ENCODE measurements at regions not wholly inside any gene's neighbourhood (a gene's known extent, or its start where the extent isn't known, plus 50 kb on each side); places are given as distances from the start of the nearest gene placed in this dataset.

- Histone ChIP-seq H3K4me3 (ENCODE audit: low read depth, low read length) (no peak overlapping the region), H3K4me1 (ENCODE audit: control insufficient read depth, insufficient read depth, low read length) (no peaks in the 10 kb centered on the region; the same call in 1 of the 2 replicates), H3K9me3 (ENCODE audit: control insufficient read depth, insufficient read depth, low read depth, low read length) (peaks cover 3% of the 10 kb centered on the region), H3K36me3 (ENCODE audit: control insufficient read depth, insufficient read depth, low read length) (no peaks in the 10 kb centered on the region), H3K27ac (ENCODE audit: low read depth, low read length) (no peak overlapping the region), H3K9ac (ENCODE audit: low read length) (no peak overlapping the region), H3K27me3 (ENCODE audit: control insufficient read depth, insufficient read depth, low read length) (no peaks in the 10 kb centered on the region)
Observed at GRCh38 chr16:55949518-55949917, 74.3 kb upstream of the CES5A start.

GRCh38 chr16:55948230-55948629 is 73.1 kb upstream of the CES5A start:
- Histone ChIP-seq H3K4me1 (ENCODE audit: control insufficient read depth, insufficient read depth, low read length) (no peaks in the 10 kb centered on the region; the same call in 1 of the 2 replicates), H3K9ac (ENCODE audit: low read length) (no peak overlapping the region), H3K27me3 (ENCODE audit: control insufficient read depth, insufficient read depth, low read length) (no peaks in the 10 kb centered on the region), H3K9me3 (ENCODE audit: control insufficient read depth, insufficient read depth, low read depth, low read length) (peaks cover 3% of the 10 kb centered on the region), H3K27ac (ENCODE audit: low read depth, low read length) (no peak overlapping the region), H3K36me3 (ENCODE audit: control insufficient read depth, insufficient read depth, low read length) (no peaks in the 10 kb centered on the region), H3K4me3 (ENCODE audit: low read depth, low read length) (no peak overlapping the region)

- Histone ChIP-seq H3K9ac (ENCODE audit: low read length) (no peak overlapping the region), H3K4me1 (ENCODE audit: control insufficient read depth, insufficient read depth, low read length) (no peaks in the 10 kb centered on the region; the same call in 1 of the 2 replicates), H3K27ac (ENCODE audit: low read depth, low read length) (no peak overlapping the region), H3K36me3 (ENCODE audit: control insufficient read depth, insufficient read depth, low read length) (no peaks in the 10 kb centered on the region), H3K9me3 (ENCODE audit: control insufficient read depth, insufficient read depth, low read depth, low read length) (peaks cover 3% of the 10 kb centered on the region), H3K4me3 (ENCODE audit: low read depth, low read length) (no peak overlapping the region), H3K27me3 (ENCODE audit: control insufficient read depth, insufficient read depth, low read length) (no peaks in the 10 kb centered on the region)
Observed at GRCh38 chr16:55947366-55947765, 72.2 kb upstream of the CES5A start.

GRCh38 chr16:55944377-55944802 is 69.2 kb upstream of the CES5A start:
- no peaks in the 10 kb centered on the region for H3K27me3 ChIP-seq (ENCODE audit: control insufficient read depth, insufficient read depth, low read length)
- no peak overlapping the region for H3K4me3 ChIP-seq (ENCODE audit: low read depth, low read length)
- no peak overlapping the region for H3K9ac ChIP-seq (ENCODE audit: low read length)
- H3K9me3 ChIP-seq (ENCODE audit: control insufficient read depth, insufficient read depth, low read depth, low read length) = peaks cover 3% of the 10 kb centered on the region
- H3K4me1 ChIP-seq (ENCODE audit: control insufficient read depth, insufficient read depth, low read length) = no peaks in the 10 kb centered on the region; the same call in 1 of the 2 replicates
- no peaks in the 10 kb centered on the region for H3K36me3 ChIP-seq (ENCODE audit: control insufficient read depth, insufficient read depth, low read length)
- no peak overlapping the region for H3K27ac ChIP-seq (ENCODE audit: low read depth, low read length)

- Histone ChIP-seq H3K9me3 (ENCODE audit: control insufficient read depth, insufficient read depth, low read depth, low read length) (peaks cover 3% of the 10 kb centered on the region), H3K36me3 (ENCODE audit: control insufficient read depth, insufficient read depth, low read length) (no peaks in the 10 kb centered on the region), H3K4me1 (ENCODE audit: control insufficient read depth, insufficient read depth, low read length) (no peaks in the 10 kb centered on the region; the same call in 1 of the 2 replicates), H3K27ac (ENCODE audit: low read depth, low read length) (no peak overlapping the region), H3K27me3 (ENCODE audit: control insufficient read depth, insufficient read depth, low read length) (no peaks in the 10 kb centered on the region), H3K9ac (ENCODE audit: low read length) (no peak overlapping the region), H3K4me3 (ENCODE audit: low read depth, low read length) (no peak overlapping the region)
Observed at GRCh38 chr16:55943267-55943666, 68.1 kb upstream of the CES5A start.

GRCh38 chr16:55942821-55943220 is 67.6 kb upstream of the CES5A start:
- Histone ChIP-seq H3K9me3 (ENCODE audit: control insufficient read depth, insufficient read depth, low read depth, low read length) (peaks cover 3% of the 10 kb centered on the region), H3K4me3 (ENCODE audit: low read depth, low read length) (no peak overlapping the region), H3K4me1 (ENCODE audit: control insufficient read depth, insufficient read depth, low read length) (no peaks in the 10 kb centered on the region; the same call in 1 of the 2 replicates), H3K36me3 (ENCODE audit: control insufficient read depth, insufficient read depth, low read length) (no peaks in the 10 kb centered on the region), H3K27ac (ENCODE audit: low read depth, low read length) (no peak overlapping the region), H3K27me3 (ENCODE audit: control insufficient read depth, insufficient read depth, low read length) (no peaks in the 10 kb centered on the region), H3K9ac (ENCODE audit: low read length) (no peak overlapping the region)

GRCh38 chr16:55941552-55941951 is 66.4 kb upstream of the CES5A start:
- Histone ChIP-seq H3K9ac (ENCODE audit: low read length) (no peak overlapping the region), H3K4me3 (ENCODE audit: low read depth, low read length) (no peak overlapping the region), H3K27ac (ENCODE audit: low read depth, low read length) (no peak overlapping the region), H3K4me1 (ENCODE audit: control insufficient read depth, insufficient read depth, low read length) (no peaks in the 10 kb centered on the region; the same call in 1 of the 2 replicates), H3K27me3 (ENCODE audit: control insufficient read depth, insufficient read depth, low read length) (no peaks in the 10 kb centered on the region), H3K36me3 (ENCODE audit: control insufficient read depth, insufficient read depth, low read length) (no peaks in the 10 kb centered on the region), H3K9me3 (ENCODE audit: control insufficient read depth, insufficient read depth, low read depth, low read length) (peaks cover 3% of the 10 kb centered on the region)

GRCh38 chr16:55938126-55938525 is 63.0 kb upstream of the CES5A start:
- Histone ChIP-seq H3K4me3 (ENCODE audit: low read depth, low read length) (no peak overlapping the region), H3K27ac (ENCODE audit: low read depth, low read length) (no peak overlapping the region), H3K4me1 (ENCODE audit: control insufficient read depth, insufficient read depth, low read length) (no peaks in the 10 kb centered on the region), H3K27me3 (ENCODE audit: control insufficient read depth, insufficient read depth, low read length) (no peaks in the 10 kb centered on the region), H3K36me3 (ENCODE audit: control insufficient read depth, insufficient read depth, low read length) (no peaks in the 10 kb centered on the region), H3K9me3 (ENCODE audit: control insufficient read depth, insufficient read depth, low read depth, low read length) (peaks cover 2% of the 10 kb centered on the region; the same call in 1 of the 2 replicates), H3K9ac (ENCODE audit: low read length) (no peak overlapping the region)

- no peak overlapping the region for H3K4me3 ChIP-seq (ENCODE audit: low read depth, low read length)
- H3K27ac ChIP-seq (ENCODE audit: low read depth, low read length) = no peak overlapping the region
- no peaks in the 10 kb centered on the region for H3K4me1 ChIP-seq (ENCODE audit: control insufficient read depth, insufficient read depth, low read length)
- H3K9ac ChIP-seq (ENCODE audit: low read length) = no peak overlapping the region
- H3K27me3 ChIP-seq (ENCODE audit: control insufficient read depth, insufficient read depth, low read length) = no peaks in the 10 kb centered on the region
- no peaks in the 10 kb centered on the region for H3K36me3 ChIP-seq (ENCODE audit: control insufficient read depth, insufficient read depth, low read length)
- H3K9me3 ChIP-seq (ENCODE audit: control insufficient read depth, insufficient read depth, low read depth, low read length) = peaks cover 2% of the 10 kb centered on the region; the same call in 1 of the 2 replicates
Observed at GRCh38 chr16:55933038-55933437, 57.9 kb upstream of the CES5A start.

- peaks cover 2% of the 10 kb centered on the region; the same call in 1 of the 2 replicates for H3K9me3 ChIP-seq (ENCODE audit: control insufficient read depth, insufficient read depth, low read depth, low read length)
- H3K4me1 ChIP-seq (ENCODE audit: control insufficient read depth, insufficient read depth, low read length) = no peaks in the 10 kb centered on the region
- no peak overlapping the region for H3K9ac ChIP-seq (ENCODE audit: low read length)
- peaks cover 3% of the 10 kb centered on the region; the same call in 1 of the 2 replicates for H3K27me3 ChIP-seq (ENCODE audit: control insufficient read depth, insufficient read depth, low read length)
- H3K27ac ChIP-seq (ENCODE audit: low read depth, low read length) = no peak overlapping the region
- no peak overlapping the region for H3K4me3 ChIP-seq (ENCODE audit: low read depth, low read length)
- H3K36me3 ChIP-seq (ENCODE audit: control insufficient read depth, insufficient read depth, low read length) = no peaks in the 10 kb centered on the region
Observed at GRCh38 chr16:55930036-55930435, 54.9 kb upstream of the CES5A start.

- Histone ChIP-seq H3K4me1 (ENCODE audit: control insufficient read depth, insufficient read depth, low read length) (no peaks in the 10 kb centered on the region), H3K27ac (ENCODE audit: low read depth, low read length) (no peak overlapping the region), H3K9ac (ENCODE audit: low read length) (no peak overlapping the region), H3K4me3 (ENCODE audit: low read depth, low read length) (no peak overlapping the region), H3K27me3 (ENCODE audit: control insufficient read depth, insufficient read depth, low read length) (peaks cover 3% of the 10 kb centered on the region; the same call in 1 of the 2 replicates), H3K36me3 (ENCODE audit: control insufficient read depth, insufficient read depth, low read length) (no peaks in the 10 kb centered on the region), H3K9me3 (ENCODE audit: control insufficient read depth, insufficient read depth, low read depth, low read length) (peaks cover 2% of the 10 kb centered on the region; the same call in 1 of the 2 replicates)
Observed at GRCh38 chr16:55929181-55929580, 54.0 kb upstream of the CES5A start.
